GM19395 (cell line): ENCODE measurements at regions not wholly inside any gene's neighbourhood (a gene's known extent, or its start where the extent isn't known, plus 50 kb on each side); places are given as distances from the start of the nearest gene placed in this dataset.

ENCODE experiments used
- ATAC-seq: cut with Tn5 transposase; IDR thresholded peaks from one replicate; pipeline ENCODE4 v1.9.1; 2021; ENCODE audit warnings: mild to moderate bottlenecking, moderate library complexity; ENCODE audit not compliant: unreplicated experiment

DNA sequence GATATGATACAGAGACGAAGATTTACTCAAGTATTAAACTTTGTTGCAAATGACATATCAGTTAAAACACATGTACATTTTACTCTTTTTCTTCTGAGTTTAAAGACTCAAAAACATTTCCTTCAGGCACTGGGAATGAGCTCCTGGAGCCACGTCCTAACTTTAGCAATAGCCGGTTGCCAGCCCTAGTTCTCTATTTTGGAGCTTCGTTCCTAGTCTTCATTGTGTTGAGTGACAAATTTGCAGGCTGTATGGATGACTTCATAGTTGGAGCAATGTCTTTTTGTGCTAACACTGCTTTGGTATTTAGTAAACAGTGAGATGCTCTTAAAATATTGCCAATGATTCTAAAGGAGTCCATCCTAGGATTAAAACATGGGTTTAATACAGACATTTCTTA lies 190.9 kb downstream of the FAT4 start:
- no peak for ATAC-seq

- no peak for ATAC-seq
Measured at GRCh38 chr4:125507141-125507540, 192.4 kb downstream of the FAT4 start.

GRCh38 chr4:125511715-125512114 lies 197.0 kb downstream of the FAT4 start:
- ATAC-seq, result no peak

GRCh38 chr4:125515016-125515415 lies 200.3 kb downstream of the FAT4 start:
- no peak for ATAC-seq

- no peak for ATAC-seq
Measured at GRCh38 chr4:125517831-125518230, 203.1 kb downstream of the FAT4 start.

GRCh38 chr4:125518281-125518680 lies 203.5 kb downstream of the FAT4 start:
- ATAC-seq, result no peak

- no peak for ATAC-seq
Measured at GRCh38 chr4:125519371-125520146, 204.8 kb downstream of the FAT4 start.

- ATAC-seq, result no peak
Measured at GRCh38 chr4:125520258-125520990, 205.7 kb downstream of the FAT4 start.

GRCh38 chr4:125522588-125522987 lies 207.8 kb downstream of the FAT4 start:
- no peak for ATAC-seq

GRCh38 chr4:125522992-125523391 lies 208.2 kb downstream of the FAT4 start:
- ATAC-seq, result no peak

DNA sequence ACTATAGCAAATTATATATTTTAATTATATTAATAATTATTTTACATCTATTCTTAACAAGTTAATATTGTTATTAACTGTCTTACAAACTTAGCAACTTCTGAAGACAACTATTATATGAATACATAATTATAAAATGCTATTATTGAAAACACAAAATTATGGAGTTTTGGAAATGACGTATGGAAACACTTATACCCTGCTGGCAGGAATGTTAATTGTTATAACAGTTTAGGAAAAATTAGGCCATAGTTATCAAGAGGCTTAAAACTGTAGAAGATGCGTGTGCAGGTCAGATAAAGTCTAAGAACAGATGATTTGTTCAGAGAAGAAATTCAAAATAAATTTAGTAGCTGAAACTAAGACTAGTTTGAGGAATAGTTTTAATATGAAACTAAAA lies 211.7 kb downstream of the FAT4 start:
- no peak for ATAC-seq

- no peak for ATAC-seq
Measured at GRCh38 chr4:125527681-125528080, 212.9 kb downstream of the FAT4 start.

- no peak for ATAC-seq
Measured at GRCh38 chr4:125529071-125529470, 214.3 kb downstream of the FAT4 start.

GRCh38 chr4:125538670-125539069 lies 223.9 kb downstream of the FAT4 start:
- ATAC-seq, result no peak

GRCh38 chr4:125539691-125540090 lies 224.9 kb downstream of the FAT4 start:
- ATAC-seq, result no peak

DNA sequence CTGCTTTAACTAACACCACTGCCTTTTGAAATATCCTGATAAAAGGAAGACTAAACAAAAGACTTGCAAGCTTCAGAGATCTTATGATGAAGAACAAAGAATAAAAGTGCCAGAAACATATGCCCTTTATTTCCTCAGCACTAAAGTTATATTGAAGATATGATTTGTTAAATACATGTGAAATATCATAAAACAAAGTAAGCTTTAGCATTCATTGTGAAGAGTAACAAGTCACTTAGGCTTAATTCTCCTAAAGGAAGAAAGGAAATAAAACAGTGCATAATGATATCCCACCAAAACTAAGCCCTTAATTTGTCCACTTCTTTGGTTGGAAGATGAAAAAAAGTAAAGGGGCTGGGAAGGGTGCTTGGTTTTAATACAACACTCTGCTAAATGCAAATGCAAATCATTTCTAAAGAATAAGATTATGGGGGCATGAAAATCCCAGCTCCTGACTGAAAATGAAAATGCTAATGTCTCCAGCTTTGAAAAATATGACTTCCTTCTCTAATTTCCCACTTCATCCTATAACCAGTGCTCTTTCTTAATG lies 227.2 kb downstream of the FAT4 start:
- ATAC-seq, result no peak

- ATAC-seq, result no peak
Measured at GRCh38 chr4:125546272-125546671, 231.5 kb downstream of the FAT4 start.

DNA sequence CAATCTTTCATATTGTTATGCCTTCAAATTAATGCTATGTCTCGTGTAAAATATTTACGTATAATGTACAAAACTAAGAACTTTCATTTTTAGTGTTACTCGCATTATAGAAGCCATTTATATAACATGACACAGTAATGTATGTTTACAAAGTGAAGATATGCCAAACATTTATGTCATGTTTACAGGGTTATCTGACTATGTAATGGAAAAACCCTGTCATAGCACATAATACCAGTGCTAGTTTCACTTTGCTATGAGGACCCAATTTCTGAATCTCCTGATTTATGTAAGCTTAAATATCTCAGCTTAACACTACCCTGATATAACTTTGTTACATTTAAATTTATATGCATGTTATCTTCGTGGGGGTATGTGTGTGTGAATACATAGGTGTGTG lies 233.1 kb downstream of the FAT4 start:
- ATAC-seq, result no peak

DNA sequence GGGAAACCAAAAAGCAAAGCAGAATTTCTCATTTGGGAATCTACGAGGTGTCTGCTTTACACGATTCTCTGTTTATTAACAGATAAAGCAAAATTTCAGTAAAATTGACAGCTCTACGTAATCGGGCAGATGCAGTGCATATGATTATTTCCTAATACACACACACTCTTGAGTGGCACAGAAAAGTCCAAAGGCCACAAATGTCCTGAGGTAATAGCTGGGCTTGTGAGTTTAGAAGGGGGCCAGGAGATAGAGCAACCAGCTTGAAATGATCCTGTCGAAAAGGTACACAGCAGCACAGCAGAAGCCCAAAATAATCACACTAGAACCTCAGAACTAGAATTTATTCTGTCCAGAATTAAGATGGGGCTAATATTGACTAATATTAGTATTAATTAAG lies 236.0 kb downstream of the FAT4 start:
- no peak for ATAC-seq

DNA sequence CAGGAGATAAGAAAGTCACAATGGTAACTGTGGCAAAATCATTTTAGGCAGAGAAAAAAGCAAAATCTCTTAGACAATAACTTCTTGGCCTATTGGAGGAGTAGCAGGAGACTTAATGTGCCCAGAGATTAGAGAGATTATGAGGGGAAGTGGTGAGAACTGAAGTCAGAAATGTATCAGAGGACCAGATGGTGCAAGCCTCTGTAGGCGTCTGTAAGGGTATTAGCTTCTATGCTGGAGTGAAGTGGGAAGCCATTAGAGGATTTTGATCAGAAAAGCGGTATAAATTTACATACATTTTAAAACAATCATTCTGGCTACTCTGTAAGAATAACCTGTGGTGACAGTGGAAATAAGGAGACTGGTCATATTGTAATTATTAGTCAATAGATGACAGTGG lies 236.7 kb downstream of the FAT4 start:
- ATAC-seq, result no peak

DNA sequence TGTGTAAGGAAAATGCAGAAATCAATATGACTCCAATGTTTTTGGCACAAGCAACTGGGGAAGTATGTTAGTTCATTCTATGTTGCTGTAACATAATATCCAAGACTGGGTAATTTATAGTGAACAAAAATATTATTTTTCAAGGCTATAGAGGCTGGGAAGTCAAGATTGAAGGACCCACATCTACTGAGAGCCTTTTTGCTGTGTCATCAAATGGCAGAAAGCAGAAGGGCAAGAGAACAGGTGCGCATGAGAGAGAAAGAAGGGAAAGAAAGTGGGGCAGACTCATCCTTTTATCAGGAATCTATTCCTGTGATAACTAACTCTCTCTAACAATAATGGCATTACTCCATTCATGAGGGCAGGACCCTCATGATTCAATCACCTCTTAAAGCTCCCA lies 237.2 kb downstream of the FAT4 start:
- ATAC-seq, result no peak

DNA sequence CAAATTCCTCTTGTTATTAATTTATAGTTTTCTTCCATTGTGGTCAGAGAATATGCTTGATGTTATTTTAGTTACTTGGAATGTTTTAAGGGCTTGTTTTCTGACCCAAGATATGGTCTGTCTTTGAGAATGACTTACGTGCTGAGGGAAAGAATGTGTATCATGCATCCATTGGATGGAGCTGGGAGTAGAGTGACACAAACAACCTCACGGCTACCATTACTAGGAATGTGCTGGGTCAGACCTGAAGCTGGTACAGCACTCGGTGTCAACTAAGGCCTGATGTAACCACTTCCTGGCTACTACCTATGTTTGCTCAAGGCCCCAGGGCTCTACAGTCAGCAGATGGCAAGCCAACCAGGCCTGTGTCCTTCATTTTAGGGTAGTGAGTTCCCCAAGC lies 257.8 kb downstream of the FAT4 start:
- no peak for ATAC-seq
